ENCODE measurements at regions not wholly inside any gene's neighbourhood (a gene's known extent, or its start where the extent isn't known, plus 50 kb on each side); places are given as distances from the start of the nearest gene placed in this dataset.

GRCh38 chr15:81783076-81783475 is 262.7 kb downstream of the MEX3B start (continued):
- no peak for TF ChIP-seq REST (IDR thresholded peaks at IDR 0.05; ENCODE audit: low read depth, low read length)

- Histone ChIP-seq H3K4me3 (ENCODE audit: low read depth in 2 of 2, low read length in 1 of 2) (no peak overlapping the region), H2AFZ (ENCODE audit: low read depth) (no peak overlapping the region), H3K27ac (ENCODE audit: low read depth in 2 of 2, low read length in 1 of 2) (no peak overlapping the region), H3K79me2 (ENCODE audit: insufficient read depth) (no peaks in the 10 kb centered on the region), H3K27me3 (ENCODE audit: insufficient read depth) (no peaks in the 10 kb centered on the region; the same call in 1 of the 2 replicates), H3K9me2 (no peaks in the 10 kb centered on the region), H4K20me1 (ENCODE audit: insufficient read depth) (no peaks in the 10 kb centered on the region), H3K36me3 (replicated peaks in 1 of 2; ENCODE audit: control insufficient read depth in 1 of 2, insufficient read depth in 2 of 2, low read length in 1 of 2) (no peaks in the 10 kb centered on the region), H3K9me3 (no peaks in the 10 kb centered on the region), H3K4me1 (ENCODE audit: control insufficient read depth in 1 of 2, insufficient read depth in 2 of 2, low read depth in 1 of 2, low read length in 1 of 2) (no peaks in the 10 kb centered on the region), H3K4me2 (no peak overlapping the region), H3F3A (replicated peaks; ENCODE audit: insufficient read depth) (no peaks in the 10 kb centered on the region), H3K9ac (no peak overlapping the region)
- WGBS (ENCODE audit: low lambda C conversion rate) = 38% methylated on average over 2 of the region's 2 CpGs
- CTCF ChIA-PET = no interaction called here
- POLR2A ChIA-PET = no interaction called here
- no peak for DNase-seq
- TF ChIP-seq CTCF (IDR thresholded peaks at IDR 0.05) (no peak), TEAD4 (IDR thresholded peaks at IDR 0.05; ENCODE audit: borderline replicate concordance, insufficient read depth) (no peak), SIN3A (IDR thresholded peaks at IDR 0.05; ENCODE audit: borderline replicate concordance, low read depth, low read length) (no peak), IRF3 (IDR thresholded peaks at IDR 0.05; ENCODE audit: low read depth, low read length) (no peak), ELF1 (IDR thresholded peaks at IDR 0.05) (no peak), USF2 (IDR thresholded peaks at IDR 0.05; ENCODE audit: borderline replicate concordance, low read depth, low read length) (no peak), RAD21 (IDR thresholded peaks at IDR 0.05; ENCODE audit: low read length) (no peak), YY1 (IDR thresholded peaks at IDR 0.05; ENCODE audit: low read depth) (no peak), USF1 (IDR thresholded peaks at IDR 0.05; ENCODE audit: borderline replicate concordance, low read depth) (no peak), JUND (IDR thresholded peaks at IDR 0.05) (no peak), MAX (IDR thresholded peaks at IDR 0.05; ENCODE audit: low read depth) (no peak), NRF1 (IDR thresholded peaks at IDR 0.05; ENCODE audit: low read depth, low read length) (no peak), RCOR1 (IDR thresholded peaks at IDR 0.05; ENCODE audit: low read length) (no peak), TCF12 (IDR thresholded peaks at IDR 0.05) (no peak), ZBTB33 (IDR thresholded peaks at IDR 0.05; ENCODE audit: borderline replicate concordance, low read depth) (no peak), EZH2phosphoT487 (IDR thresholded peaks at IDR 0.05; ENCODE audit: borderline replicate concordance, low read depth) (no peak), EP300 (IDR thresholded peaks at IDR 0.05; ENCODE audit: borderline replicate concordance in 1 of 2, low read depth in 1 of 2, low read length in 1 of 2) (no peak), RFX5 (IDR thresholded peaks at IDR 0.05; ENCODE audit: low read length) (no peak), NFIC (IDR thresholded peaks at IDR 0.05; ENCODE audit: borderline replicate concordance) (no peak), GATA2 (CRISPR knock-in tag; IDR thresholded peaks at IDR 0.05) (no peak)
These were observed 264.4 kb downstream of the MEX3B start for GRCh38 chr15:81781395-81781794.
